GM12878 (cell line): ENCODE measurements at regions not wholly inside any gene's neighbourhood (a gene's known extent, or its start where the extent isn't known, plus 50 kb on each side); places are given as distances from the start of the nearest gene placed in this dataset.

ENCODE experiments used
- ATAC-seq: fragments of 200-7000 bp; cut with Tn5 transposase; 3 replicates; pipeline ENCODE4 v1.9.1; 2020; ENCODE audit warnings: mild to moderate bottlenecking, moderate library complexity
- BruUV-seq: library from RNA; stranded (reverse); fragments of 400-500 nt; replicated peaks from 2 replicates; lab custom pipeline; 2021; lab: Mats Ljungman, UMichigan
- CTCF ChIA-PET: fragments of 300-600 bp; sonication (Branson Sonifier 250); formaldehyde crosslinking; extraction: SDS; loops from one replicate; lab custom pipeline; 2021; ENCODE audit warnings: inconsistent platforms; lab: Yijun Ruan, JAX
- POLR2A ChIA-PET: fragments of 350-600 bp; formaldehyde crosslinking; extraction: SDS; loops from one replicate; lab custom pipeline; 2021; ENCODE audit warnings: inconsistent platforms; lab: Charles Lee
- RAD21 ChIA-PET: fragments of 300-600 bp; sonication (Branson Sonifier 250); formaldehyde crosslinking; loops from one replicate; lab custom pipeline; 2023; ENCODE audit warnings: antibody characterized with exemption; ENCODE audit not compliant: unreplicated experiment; lab: Charles Lee
- SMC1A ChIA-PET: fragments of 300-600 bp; sonication (Branson Sonifier 250); formaldehyde crosslinking; loops from one replicate; lab custom pipeline; 2023; ENCODE audit not compliant: unreplicated experiment, uncharacterized antibody; lab: Charles Lee
- DNase-seq: peaks from one replicate; pipeline ENCODE4 v3.0.0-alpha.2; 2011; ENCODE audit warnings: low read depth, low spot score
- FAIRE-seq: peaks from 3 replicates; lab custom pipeline; 2011; peaks lifted over from hg19 to GRCh38; lab: Jason Lieb, UNC
- H2AFZ ChIP-seq: 2 replicates; pipeline ENCODE4 v1.6.0; 2011; ENCODE audit warnings: low read depth, low read length, control low read depth; ENCODE audit not compliant: control insufficient read depth
- H3K27ac ChIP-seq: 2 replicates; pipeline ENCODE4 v1.5.1; 2011; ENCODE audit warnings: control low read depth; ENCODE audit not compliant: control insufficient read depth, insufficient read depth
- H3K27me3 ChIP-seq, 2 experiments: replicated peaks in 1 of 2; 2 replicates each; pipeline versions ENCODE4 v1.6.0 to v1.6.1; 2011; ENCODE audit warnings: low read length in 1 of 2; ENCODE audit not compliant: control insufficient read depth in 2 of 2, insufficient read depth in 2 of 2
- H3K36me3 ChIP-seq, 2 experiments: 2 replicates each; pipeline ENCODE4 v1.5.1; 2011; ENCODE audit warnings: low read length in 1 of 2; ENCODE audit not compliant: control insufficient read depth in 2 of 2, insufficient read depth in 2 of 2
- H3K4me1 ChIP-seq: 2 replicates; pipeline ENCODE4 v1.6.1; 2011; ENCODE audit warnings: mild to moderate bottlenecking, low read length, moderate library complexity, mixed read lengths; ENCODE audit not compliant: control insufficient read depth, insufficient read depth
- H3K4me2 ChIP-seq: 2 replicates; pipeline ENCODE4 v1.6.0; 2011; ENCODE audit warnings: control low read depth; ENCODE audit not compliant: control insufficient read depth, insufficient read depth
- H3K4me3 ChIP-seq: fragments of 200-600 bp; sonication (generic); 2 replicates; pipeline ENCODE4 v1.5.1; 2016
- H3K79me2 ChIP-seq: 2 replicates; pipeline ENCODE4 v1.6.0; 2011; ENCODE audit warnings: low read length; ENCODE audit not compliant: control insufficient read depth, insufficient read depth
- H3K9ac ChIP-seq: 2 replicates; pipeline ENCODE4 v1.8.0; 2011; ENCODE audit warnings: low read length, control low read depth, mixed read lengths; ENCODE audit not compliant: control insufficient read depth, insufficient read depth
- H3K9me3 ChIP-seq: replicated peaks from 3 replicates; pipeline ENCODE4 v1.5.1; 2011; ENCODE audit warnings: mild to moderate bottlenecking, low read length; ENCODE audit not compliant: control insufficient read depth, insufficient read depth
- H4K20me1 ChIP-seq: 2 replicates; pipeline ENCODE4 v1.6.0; 2011; ENCODE audit not compliant: control insufficient read depth, insufficient read depth
- ATF7 ChIP-seq: fragments of 450-650 bp; IDR thresholded peaks from 2 replicates; pipeline ENCODE4 v1.6.1; 2016; ENCODE audit warnings: low read depth, mild to moderate bottlenecking
- BACH1 ChIP-seq: fragments of 450-650 bp; IDR thresholded peaks from 2 replicates; pipeline ENCODE4 v1.6.1; 2017; ENCODE audit warnings: mild to moderate bottlenecking, borderline replicate concordance
- BHLHE40 ChIP-seq, 2 experiments: fragments of 450-650 bp in 1 of 2; IDR thresholded peaks; 2 replicates each; pipeline ENCODE4 v1.6.1; 2011 to 2017; ENCODE audit warnings: low read depth in 2 of 2, borderline replicate concordance in 1 of 2, improper control_type of control experiment in 1 of 2, low read length in 1 of 2, mild to moderate bottlenecking in 1 of 2
- IKZF1 ChIP-seq: fragments of 450-650 bp; conservative IDR thresholded peaks from 2 replicates; pipeline ENCODE4 v1.6.1; 2017; ENCODE audit warnings: antibody characterized with exemption, mild to moderate bottlenecking
- IRF4 ChIP-seq: IDR thresholded peaks from 2 replicates; pipeline ENCODE4 v1.6.1; 2011; ENCODE audit warnings: low read depth, low read length
- MEF2A ChIP-seq: IDR thresholded peaks from 2 replicates; pipeline ENCODE4 v1.6.1; 2011; ENCODE audit warnings: low read depth, mild to moderate bottlenecking, low read length, moderate library complexity; ENCODE audit not compliant: insufficient read depth
- MTA2 ChIP-seq: fragments of 450-650 bp; IDR thresholded peaks from 2 replicates; pipeline ENCODE4 v1.6.1; 2016; ENCODE audit warnings: low read depth, mild to moderate bottlenecking, moderate library complexity
- NR2F1 ChIP-seq: fragments of 450-650 bp; conservative IDR thresholded peaks from 2 replicates; pipeline ENCODE4 v1.6.1; 2017; ENCODE audit warnings: mild to moderate bottlenecking
- POLR2AphosphoS5 ChIP-seq: IDR thresholded peaks from 2 replicates; pipeline ENCODE4 v1.6.1; 2011; ENCODE audit warnings: mild to moderate bottlenecking, low read length, inconsistent platforms
- RFX5 ChIP-seq: IDR thresholded peaks from 2 replicates; pipeline ENCODE4 v1.6.1; 2011; ENCODE audit warnings: low read depth, low read length, improper control_type of control experiment
- SIX5 ChIP-seq: IDR thresholded peaks from 2 replicates; pipeline ENCODE4 v1.6.1; 2011; ENCODE audit warnings: mild to moderate bottlenecking, low read depth, low read length, moderate library complexity; ENCODE audit not compliant: severe bottlenecking
- SMAD5 ChIP-seq: IDR thresholded peaks from 2 replicates; pipeline ENCODE4 v1.6.1; 2016; ENCODE audit warnings: antibody characterized with exemption, low read depth
- SUPT20H ChIP-seq: IDR thresholded peaks from 2 replicates; pipeline ENCODE4 v1.6.1; 2011; ENCODE audit warnings: low read depth, mild to moderate bottlenecking, low read length, moderate library complexity, borderline replicate concordance; ENCODE audit not compliant: control insufficient read depth
- WGBS: methylation state at CpG from one replicate; pipeline ENCODE4 v1.1.6; 2016; ENCODE audit warnings: low lambda C conversion rate; ENCODE audit not compliant: insufficient replicate concordance, insufficient coverage; ENCODE audit errors: missing lambda C conversion rate; 5-methylcytosine and 5-hydroxymethylcytosine counted together
- in situ Hi-C: fragments of 300-500 bp; cut with MboI; formaldehyde crosslinking; loops from 9 replicates; pipeline ENCODE4 v1.14.3; 2018; ENCODE audit warnings: mixed read lengths
- intact Hi-C: fragments of 100-400 bp; cut with micrococcal nuclease; formaldehyde crosslinking; loops from one replicate; pipeline ENCODE4 v1.14.2; 2022; ENCODE audit not compliant: unreplicated experiment
- TF ChIP-seq, protein P1 (sequence below): IDR thresholded peaks from 2 replicates; pipeline ENCODE4 v1.6.1; 2011; ENCODE audit warnings: borderline replicate concordance, low read depth, mild to moderate bottlenecking, moderate library complexity, low read length; ENCODE audit not compliant: insufficient read depth, poor library complexity, severe bottlenecking
- TF ChIP-seq, protein P2 (sequence below): fragments of 450-650 bp; IDR thresholded peaks from 2 replicates; pipeline ENCODE4 v1.6.1; 2017; ENCODE audit warnings: mild to moderate bottlenecking, moderate library complexity

DNA sequence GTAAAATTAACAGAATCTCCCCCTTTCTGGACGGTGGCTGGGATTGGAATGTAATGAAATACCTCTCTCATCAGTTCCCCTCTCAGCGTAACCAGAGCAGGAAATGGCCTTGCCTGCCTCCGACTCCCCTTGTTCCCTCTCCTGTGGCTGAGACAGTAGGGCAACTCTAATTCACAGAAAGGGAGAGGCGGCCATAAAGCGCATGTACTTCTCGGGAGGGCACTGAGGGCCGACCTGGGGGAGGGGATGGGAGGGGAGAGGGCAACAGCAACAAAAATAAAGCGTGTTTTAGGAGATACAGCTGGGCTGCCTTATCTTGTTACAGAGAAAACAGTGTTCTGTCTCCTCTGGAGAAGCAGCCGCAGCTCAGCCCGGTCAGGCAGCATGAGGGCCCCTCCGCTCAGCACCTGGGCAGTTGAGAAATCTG lies 783.3 kb upstream of the ARRDC4 start:
- no peak for FAIRE-seq
- POLR2A ChIA-PET, result no interaction called here

DNA sequence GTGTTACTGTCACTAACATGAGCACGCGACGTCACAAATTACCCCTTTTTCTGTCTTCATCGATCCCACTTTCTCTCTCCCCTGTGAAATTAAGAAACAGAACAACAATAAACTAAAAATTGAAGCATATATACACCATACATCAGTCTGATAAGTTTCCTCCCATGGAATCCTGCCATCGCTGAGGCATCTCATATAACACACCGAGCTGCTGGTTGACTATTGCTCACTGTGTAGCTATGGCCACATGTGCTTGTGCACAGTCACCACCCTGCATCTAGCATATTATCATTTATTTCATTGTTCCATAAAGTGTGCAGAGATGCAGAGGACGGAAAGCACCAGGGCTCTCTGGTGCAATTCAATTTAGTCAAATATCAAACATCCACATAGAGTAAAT lies 777.9 kb upstream of the ARRDC4 start:
- Histone ChIP-seq H3K9me3 (no peaks in the 10 kb centered on the region), H3K27me3 (no peaks in the 10 kb centered on the region), H2AFZ (no peak overlapping the region), H3K79me2 (no peaks in the 10 kb centered on the region), H3K4me2 (no peak overlapping the region), H3K27ac (no peak overlapping the region), H3K36me3 (no peaks in the 10 kb centered on the region), H3K9ac (no peak overlapping the region), H4K20me1 (no peaks in the 10 kb centered on the region), H3K4me1 (no peaks in the 10 kb centered on the region), H3K4me3 (no peak overlapping the region)
- no peak for ATAC-seq
- POLR2A ChIA-PET, result interaction anchor here (1.4 kb wide), 1 partner anchor 11 kb away, joined by 4 read pairs; no protein-coding TSS in a partner anchor
- in situ Hi-C loops (no loop called here), intact Hi-C loops (no loop called here)
- no TSS peak for BruUV-seq
- no peak for FAIRE-seq
- CTCF ChIA-PET, result interaction anchor here (0.6 to 0.8 kb wide), 2 partner anchors 10 to 821 kb away, joined by 3 read pairs; no protein-coding TSS in a partner anchor
- RAD21 ChIA-PET, result interaction anchor here (1.5 kb wide), 1 partner anchor 10 kb away, joined by 3 read pairs; no protein-coding TSS in a partner anchor
- 21% methylated on average over 7 of the region's 7 CpGs for WGBS
- no peak for DNase-seq
- SMC1A ChIA-PET, result interaction anchor here (1.0 to 3.6 kb wide), 7 partner anchors 8 to 36 kb away, joined by 3 to 11 read pairs (median 4); no protein-coding TSS in a partner anchor
- TF ChIP-seq, protein P1, sequence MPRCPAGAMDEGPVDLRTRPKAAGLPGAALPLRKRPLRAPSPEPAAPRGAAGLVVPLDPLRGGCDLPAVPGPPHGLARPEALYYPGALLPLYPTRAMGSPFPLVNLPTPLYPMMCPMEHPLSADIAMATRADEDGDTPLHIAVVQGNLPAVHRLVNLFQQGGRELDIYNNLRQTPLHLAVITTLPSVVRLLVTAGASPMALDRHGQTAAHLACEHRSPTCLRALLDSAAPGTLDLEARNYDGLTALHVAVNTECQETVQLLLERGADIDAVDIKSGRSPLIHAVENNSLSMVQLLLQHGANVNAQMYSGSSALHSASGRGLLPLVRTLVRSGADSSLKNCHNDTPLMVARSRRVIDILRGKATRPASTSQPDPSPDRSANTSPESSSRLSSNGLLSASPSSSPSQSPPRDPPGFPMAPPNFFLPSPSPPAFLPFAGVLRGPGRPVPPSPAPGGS, result no peak
- no peak for TF ChIP-seq BHLHE40 (IDR thresholded peaks at IDR 0.05; ENCODE audit: borderline replicate concordance in 1 of 2, low read depth in 2 of 2, low read length in 1 of 2)
- no peak for TF ChIP-seq IRF4
- no peak for TF ChIP-seq ATF7
- no peak for TF ChIP-seq RFX5
- TF ChIP-seq SIX5, result no peak
- no peak for TF ChIP-seq MTA2
- no peak for TF ChIP-seq SUPT20H
- TF ChIP-seq, protein P2, sequence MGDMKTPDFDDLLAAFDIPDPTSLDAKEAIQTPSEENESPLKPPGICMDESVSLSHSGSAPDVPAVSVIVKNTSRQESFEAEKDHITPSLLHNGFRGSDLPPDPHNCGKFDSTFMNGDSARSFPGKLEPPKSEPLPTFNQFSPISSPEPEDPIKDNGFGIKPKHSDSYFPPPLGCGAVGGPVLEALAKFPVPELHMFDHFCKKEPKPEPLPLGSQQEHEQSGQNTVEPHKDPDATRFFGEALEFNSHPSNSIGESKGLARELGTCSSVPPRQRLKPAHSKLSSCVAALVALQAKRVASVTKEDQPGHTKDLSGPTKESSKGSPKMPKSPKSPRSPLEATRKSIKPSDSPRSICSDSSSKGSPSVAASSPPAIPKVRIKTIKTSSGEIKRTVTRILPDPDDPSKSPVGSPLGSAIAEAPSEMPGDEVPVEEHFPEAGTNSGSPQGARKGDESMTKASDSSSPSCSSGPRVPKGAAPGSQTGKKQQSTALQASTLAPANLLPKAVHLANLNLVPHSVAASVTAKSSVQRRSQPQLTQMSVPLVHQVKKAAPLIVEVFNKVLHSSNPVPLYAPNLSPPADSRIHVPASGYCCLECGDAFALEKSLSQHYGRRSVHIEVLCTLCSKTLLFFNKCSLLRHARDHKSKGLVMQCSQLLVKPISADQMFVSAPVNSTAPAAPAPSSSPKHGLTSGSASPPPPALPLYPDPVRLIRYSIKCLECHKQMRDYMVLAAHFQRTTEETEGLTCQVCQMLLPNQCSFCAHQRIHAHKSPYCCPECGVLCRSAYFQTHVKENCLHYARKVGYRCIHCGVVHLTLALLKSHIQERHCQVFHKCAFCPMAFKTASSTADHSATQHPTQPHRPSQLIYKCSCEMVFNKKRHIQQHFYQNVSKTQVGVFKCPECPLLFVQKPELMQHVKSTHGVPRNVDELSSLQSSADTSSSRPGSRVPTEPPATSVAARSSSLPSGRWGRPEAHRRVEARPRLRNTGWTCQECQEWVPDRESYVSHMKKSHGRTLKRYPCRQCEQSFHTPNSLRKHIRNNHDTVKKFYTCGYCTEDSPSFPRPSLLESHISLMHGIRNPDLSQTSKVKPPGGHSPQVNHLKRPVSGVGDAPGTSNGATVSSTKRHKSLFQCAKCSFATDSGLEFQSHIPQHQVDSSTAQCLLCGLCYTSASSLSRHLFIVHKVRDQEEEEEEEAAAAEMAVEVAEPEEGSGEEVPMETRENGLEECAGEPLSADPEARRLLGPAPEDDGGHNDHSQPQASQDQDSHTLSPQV, result no peak
- no peak for TF ChIP-seq IKZF1

More for the DNA sequence above, 783.3 kb upstream of the ARRDC4 start:
- Histone ChIP-seq H3K9me3 (no peaks in the 10 kb centered on the region), H2AFZ (no peak overlapping the region), H3K27me3 (no peaks in the 10 kb centered on the region), H3K79me2 (no peaks in the 10 kb centered on the region), H3K9ac (no peak overlapping the region), H3K4me1 (no peaks in the 10 kb centered on the region), H3K4me2 (no peak overlapping the region), H3K36me3 (no peaks in the 10 kb centered on the region), H3K4me3 (no peak overlapping the region), H3K27ac (no peak overlapping the region), H4K20me1 (no peaks in the 10 kb centered on the region)
- 26% methylated on average over 11 of the region's 11 CpGs for whole genome bisulfite sequencing
- BruUV-seq, result no TSS peak
- RAD21 ChIA-PET, result no interaction called here
- no peak for ATAC-seq
- SMC1A ChIA-PET, result interaction anchor here (0.7 to 3.1 kb wide), 6 partner anchors 9 to 534 kb away, joined by 3 to 9 read pairs (median 4); no protein-coding TSS in a partner anchor
- in situ Hi-C loops (no loop called here), intact Hi-C loops (no loop called here)
- DNase-seq, result no peak
- no peak for TF ChIP-seq MEF2A
- TF ChIP-seq POLR2AphosphoS5, result no peak
- TF ChIP-seq SMAD5, result no peak
- TF ChIP-seq NR2F1, result no peak
- TF ChIP-seq BACH1, result no peak
- TF ChIP-seq, all 136 proteins: peak for 0
- CTCF ChIA-PET, result interaction anchor here (1.4 kb wide), 1 partner anchor 10 kb away, joined by 5 read pairs; no protein-coding TSS in a partner anchor
